ENCODE measurements at regions not wholly inside any gene's neighbourhood (a gene's known extent, or its start where the extent isn't known, plus 50 kb on each side); places are given as distances from the start of the nearest gene placed in this dataset.

GRCh38 chr10:21432266-21432665, 93.2 kb downstream of the SKIDA1 start:
- TF ChIP-seq FOXP2 (optimal IDR thresholded peaks at IDR 0.05; ENCODE audit: borderline replicate concordance, extremely low read depth, extremely low read length, insufficient read depth): no peak
- TF ChIP-seq REST (IDR thresholded peaks at IDR 0.05; ENCODE audit: insufficient read depth in 1 of 2, low read depth in 2 of 2, low read length in 2 of 2): no peak

- no peak for TF ChIP-seq FOXP2 (optimal IDR thresholded peaks at IDR 0.05; ENCODE audit: borderline replicate concordance, extremely low read depth, extremely low read length, insufficient read depth)
Observed at GRCh38 chr10:21431799-21432198, 93.7 kb downstream of the SKIDA1 start.

DNA sequence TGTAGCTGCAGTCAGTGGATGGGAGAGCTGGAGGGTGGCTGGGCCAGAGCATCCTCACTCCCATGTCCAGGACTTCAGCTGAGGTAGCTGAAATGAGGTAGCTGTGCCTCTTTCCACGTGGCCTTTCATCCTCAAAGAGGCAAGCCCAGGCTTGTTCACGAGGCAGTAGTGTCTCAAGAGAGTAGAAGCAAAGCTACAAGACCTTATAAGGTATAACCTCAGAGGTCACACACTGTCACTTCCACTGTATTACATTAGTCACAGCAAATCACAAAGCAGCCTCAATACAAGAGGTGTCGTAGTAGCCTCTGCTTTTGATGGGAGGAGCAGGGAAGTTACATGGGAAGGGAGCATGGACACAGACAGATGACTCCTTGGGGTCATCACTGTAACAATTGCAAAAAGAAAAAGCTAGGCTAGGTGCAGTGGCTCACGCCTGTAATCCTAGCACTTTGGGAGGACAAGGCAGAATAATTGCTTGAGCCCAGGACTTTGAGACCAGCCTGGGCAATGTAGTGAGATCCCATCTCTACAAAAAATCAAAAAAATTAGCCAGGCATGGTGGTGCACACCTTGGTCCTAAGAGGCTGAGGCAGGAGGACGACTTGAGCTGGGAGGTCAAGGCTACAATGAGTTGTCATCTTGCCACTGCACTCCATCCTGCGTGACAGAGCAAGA, 97.5 kb downstream of the SKIDA1 start:
- TF ChIP-seq FOXP2 (optimal IDR thresholded peaks at IDR 0.05; ENCODE audit: borderline replicate concordance, extremely low read depth, extremely low read length, insufficient read depth) (no peak), REST (IDR thresholded peaks at IDR 0.05; ENCODE audit: insufficient read depth in 1 of 2, low read depth in 2 of 2, low read length in 2 of 2) (no peak)

- TF ChIP-seq FOXP2 (optimal IDR thresholded peaks at IDR 0.05; ENCODE audit: borderline replicate concordance, extremely low read depth, extremely low read length, insufficient read depth): no peak
Observed at GRCh38 chr10:21424459-21424861, 101.0 kb downstream of the SKIDA1 start.

DNA sequence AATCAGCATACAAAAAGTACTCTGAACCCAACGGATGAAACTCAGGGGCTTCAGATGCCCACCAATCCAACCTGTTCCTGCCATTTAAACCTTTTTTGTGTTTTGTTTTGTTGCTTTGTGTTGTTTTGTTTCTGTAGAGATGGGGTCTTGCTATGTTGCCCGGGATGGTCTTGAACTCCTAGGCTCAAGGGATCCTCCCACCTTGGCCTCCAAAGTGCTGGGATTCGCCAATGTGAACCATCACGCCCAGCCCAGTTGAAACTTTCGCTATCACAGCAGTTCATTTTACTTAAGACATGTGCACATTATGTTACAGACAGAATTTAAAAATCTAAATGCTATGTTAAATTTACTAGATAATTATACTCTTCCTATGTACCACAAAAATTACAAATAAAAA, 101.6 kb downstream of the SKIDA1 start:
- no peak for TF ChIP-seq TAF1 (IDR thresholded peaks at IDR 0.05; ENCODE audit: borderline replicate concordance, insufficient read depth, low read length)
- no peak for TF ChIP-seq POLR2AphosphoS5 (IDR thresholded peaks at IDR 0.05; ENCODE audit: low read depth, low read length)
- no peak for TF ChIP-seq REST (IDR thresholded peaks at IDR 0.05; ENCODE audit: insufficient read depth in 1 of 2, low read depth in 2 of 2, low read length in 2 of 2)
- TF ChIP-seq FOXP2 (optimal IDR thresholded peaks at IDR 0.05; ENCODE audit: borderline replicate concordance, extremely low read depth, extremely low read length, insufficient read depth): no peak
- TF ChIP-seq SIN3A (IDR thresholded peaks at IDR 0.05; ENCODE audit: borderline replicate concordance, insufficient read depth, low read length): no peak

- TF ChIP-seq TAF1 (IDR thresholded peaks at IDR 0.05; ENCODE audit: borderline replicate concordance, insufficient read depth, low read length) (no peak), SIN3A (IDR thresholded peaks at IDR 0.05; ENCODE audit: borderline replicate concordance, insufficient read depth, low read length) (no peak), REST (IDR thresholded peaks at IDR 0.05; ENCODE audit: insufficient read depth in 1 of 2, low read depth in 2 of 2, low read length in 2 of 2) (no peak), POLR2AphosphoS5 (IDR thresholded peaks at IDR 0.05; ENCODE audit: low read depth, low read length) (no peak), FOXP2 (optimal IDR thresholded peaks at IDR 0.05; ENCODE audit: borderline replicate concordance, extremely low read depth, extremely low read length, insufficient read depth) (no peak)
Observed at GRCh38 chr10:21423338-21423737, 102.1 kb downstream of the SKIDA1 start.

Measured in PFSK-1 (cell line).